Putamen (tissue), 1 donor: ENCODE measurements at regions not wholly inside any gene's neighbourhood (a gene's known extent, or its start where the extent isn't known, plus 50 kb on each side); places are given as distances from the start of the nearest gene placed in this dataset.

Experiments used
- DNase-seq: peaks from one replicate; pipeline ENCODE4 v3.0.0-alpha.2; 2016; ENCODE audit warnings: low spot score

- no peak for DNase-seq
Measured at GRCh38 chr14:42732005-42732404, 1125.3 kb downstream of the LRFN5 start.

GRCh38 chr14:42731480-42731879 lies 1124.8 kb downstream of the LRFN5 start:
- no peak for DNase-seq

- no peak for DNase-seq
Measured at GRCh38 chr14:42729681-42730080, 1123.0 kb downstream of the LRFN5 start.

- no peak for DNase-seq
Measured at GRCh38 chr14:42719391-42719790, 1112.7 kb downstream of the LRFN5 start.

- DNase-seq = no peak
Measured at GRCh38 chr14:42715316-42715715, 1108.6 kb downstream of the LRFN5 start.

- no peak for DNase-seq
Measured at GRCh38 chr14:42710071-42710470, 1103.4 kb downstream of the LRFN5 start.

GRCh38 chr14:42703501-42703900 lies 1096.8 kb downstream of the LRFN5 start:
- DNase-seq = no peak

- no peak for DNase-seq
Measured at GRCh38 chr14:42687421-42687820, 1080.7 kb downstream of the LRFN5 start.

- no peak for DNase-seq
Measured at GRCh38 chr14:42683707-42684106, 1077.0 kb downstream of the LRFN5 start.

- no peak for DNase-seq
Measured at GRCh38 chr14:42676636-42677035, 1070.0 kb downstream of the LRFN5 start.

GRCh38 chr14:42673963-42674362 lies 1067.3 kb downstream of the LRFN5 start:
- no peak for DNase-seq

GRCh38 chr14:42671636-42672035 lies 1065.0 kb downstream of the LRFN5 start:
- DNase-seq = no peak

GRCh38 chr14:42665083-42665482 lies 1058.4 kb downstream of the LRFN5 start:
- no peak for DNase-seq

GRCh38 chr14:42664190-42664589 lies 1057.5 kb downstream of the LRFN5 start:
- DNase-seq = no peak

- DNase-seq = no peak
Measured at GRCh38 chr14:42654707-42655106, 1048.0 kb downstream of the LRFN5 start.

- DNase-seq = no peak
Measured at GRCh38 chr14:42642787-42643186, 1036.1 kb downstream of the LRFN5 start.

GRCh38 chr14:42633504-42634095 lies 1026.9 kb downstream of the LRFN5 start:
- DNase-seq = no peak

GRCh38 chr14:42629553-42629952 lies 1022.9 kb downstream of the LRFN5 start:
- no peak for DNase-seq

GRCh38 chr14:42628602-42629001 lies 1021.9 kb downstream of the LRFN5 start:
- DNase-seq = no peak

- no peak for DNase-seq
Measured at GRCh38 chr14:42626986-42627385, 1020.3 kb downstream of the LRFN5 start.

- DNase-seq = no peak
Measured at GRCh38 chr14:42624980-42625761, 1018.5 kb downstream of the LRFN5 start.

GRCh38 chr14:42617005-42617404 lies 1010.3 kb downstream of the LRFN5 start:
- no peak for DNase-seq

GRCh38 chr14:42606839-42607238 lies 1000.2 kb downstream of the LRFN5 start:
- no peak for DNase-seq

GRCh38 chr14:42602336-42602845 lies 995.7 kb downstream of the LRFN5 start:
- DNase-seq = no peak
